Gastrocnemius medialis (tissue), 4 donors: ENCODE measurements at regions not wholly inside any gene's neighbourhood (a gene's known extent, or its start where the extent isn't known, plus 50 kb on each side); places are given as distances from the start of the nearest gene placed in this dataset.
"Not testable (repeated sequence)": the region's sequence is repeated elsewhere in the genome, so short reads cannot be mapped to it uniquely, and the experiment has no call there.

Experiments
- ATAC-seq, 2 donors: fragments of 150-250 bp; one replicate each; pipeline ENCODE4 v1.9.1; 2016
- DNase-seq, 2 donors: peaks; one replicate each; pipeline ENCODE4 v3.0.0-alpha.2; 2019
- H3K27ac ChIP-seq, 4 donors: fragments of 200-600 bp; sonication (generic); 1 replicate in 1 of 4; 2 replicates in 3 of 4; pipeline ENCODE4 v1.5.1; 2016 to 2018; ENCODE audit warnings: mild to moderate bottlenecking in 2 of 4, moderate library complexity in 1 of 4
- H3K27me3 ChIP-seq, 3 donors: fragments of 200-600 bp; sonication (generic) in 2 of 3; 1 replicate in 1 of 3; 2 replicates in 2 of 3; pipeline versions ENCODE4 v1.5.1 to v1.6.0; 2016 to 2019; ENCODE audit warnings: mild to moderate bottlenecking in 1 of 3, moderate library complexity in 1 of 3
- H3K36me3 ChIP-seq, 2 donors: fragments of 200-600 bp; sonication (generic) in 1 of 2; one replicate each; pipeline ENCODE4 v1.5.1; 2017 to 2018
- H3K4me1 ChIP-seq, 2 donors: fragments of 200-600 bp; sonication (generic) in 1 of 2; one replicate each; pipeline ENCODE4 v1.5.1; 2016 to 2017; ENCODE audit warnings: mild to moderate bottlenecking in 2 of 2
- H3K4me3 ChIP-seq, 4 donors: fragments of 200-600 bp; sonication (generic) in 3 of 4; 1 replicate in 1 of 4; 2 replicates in 3 of 4; pipeline ENCODE4 v1.5.1; 2016 to 2019; ENCODE audit warnings: mild to moderate bottlenecking in 2 of 4
- H3K9me3 ChIP-seq, 3 donors: fragments of 200-600 bp; sonication (generic) in 2 of 3; 1 replicate in 1 of 3; 2 replicates in 2 of 3; pipeline ENCODE4 v1.5.1; 2016 to 2019
- POLR2A ChIP-seq, 2 donors: fragments of 450-650 bp; IDR thresholded peaks; one replicate each; pipeline ENCODE4 v1.6.1; 2017; ENCODE audit warnings: antibody characterized with exemption in 2 of 2, mild to moderate bottlenecking in 2 of 2, moderate library complexity in 2 of 2
- in situ Hi-C, 4 donors: fragments of 200-750 bp; cut with MboI; loops; one replicate each; pipeline versions ENCODE4 v1.15.0 to v1.8.0; 2017; ENCODE audit warnings: low sequenced_read_pairs in 4 of 4
- intact Hi-C: fragments of 100-400 bp; cut with DNase I; formaldehyde crosslinking; loops from one replicate; pipeline ENCODE4 v1.15.1; 2023; ENCODE audit warnings: low total_unique reads
- TF ChIP-seq, protein P1 (sequence below), 5 experiments: fragments of 450-650 bp in 3 of 5; fragments of 200-600 bp in 2 of 5; sonication (generic) in 2 of 5; IDR thresholded peaks in 4 of 5; conservative IDR thresholded peaks in 1 of 5; 1 replicate in 4 of 5; 2 replicates in 1 of 5; pipeline ENCODE4 v1.5.1; 2016 to 2019; ENCODE audit warnings: antibody characterized with exemption in 5 of 5, mild to moderate bottlenecking in 3 of 5, moderate library complexity in 3 of 5

DNA sequence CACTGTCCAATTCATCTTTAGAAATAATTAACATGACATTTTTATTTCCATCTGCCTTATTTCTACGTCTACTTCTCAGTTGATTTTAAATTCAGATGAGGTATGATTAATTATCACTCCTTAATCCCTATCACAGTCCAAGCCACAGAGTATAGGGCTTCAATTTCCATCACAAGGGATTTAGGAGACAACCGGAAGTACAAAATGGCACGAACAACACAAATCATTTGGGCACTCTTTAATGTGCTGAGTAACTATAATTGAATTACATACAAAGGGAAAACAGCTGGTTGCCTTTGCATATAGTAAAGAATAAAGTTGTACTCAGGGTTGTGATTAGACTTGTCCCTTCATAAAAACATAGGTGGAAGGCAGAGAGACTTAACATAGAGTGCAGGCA is 290.4 kb upstream of the MAGEB16 start:
- Histone ChIP-seq H3K4me1 (no peaks in the 10 kb centered on the region), H3K9me3 (no peaks in the 10 kb centered on the region), H3K27me3 (no peaks in the 10 kb centered on the region), H3K27ac (no peak overlapping the region), H3K4me3 (no peak overlapping the region), H3K36me3 (no peaks in the 10 kb centered on the region)
- no peak for TF ChIP-seq POLR2A (IDR thresholded peaks at IDR 0.05)
- TF ChIP-seq, protein P1, sequence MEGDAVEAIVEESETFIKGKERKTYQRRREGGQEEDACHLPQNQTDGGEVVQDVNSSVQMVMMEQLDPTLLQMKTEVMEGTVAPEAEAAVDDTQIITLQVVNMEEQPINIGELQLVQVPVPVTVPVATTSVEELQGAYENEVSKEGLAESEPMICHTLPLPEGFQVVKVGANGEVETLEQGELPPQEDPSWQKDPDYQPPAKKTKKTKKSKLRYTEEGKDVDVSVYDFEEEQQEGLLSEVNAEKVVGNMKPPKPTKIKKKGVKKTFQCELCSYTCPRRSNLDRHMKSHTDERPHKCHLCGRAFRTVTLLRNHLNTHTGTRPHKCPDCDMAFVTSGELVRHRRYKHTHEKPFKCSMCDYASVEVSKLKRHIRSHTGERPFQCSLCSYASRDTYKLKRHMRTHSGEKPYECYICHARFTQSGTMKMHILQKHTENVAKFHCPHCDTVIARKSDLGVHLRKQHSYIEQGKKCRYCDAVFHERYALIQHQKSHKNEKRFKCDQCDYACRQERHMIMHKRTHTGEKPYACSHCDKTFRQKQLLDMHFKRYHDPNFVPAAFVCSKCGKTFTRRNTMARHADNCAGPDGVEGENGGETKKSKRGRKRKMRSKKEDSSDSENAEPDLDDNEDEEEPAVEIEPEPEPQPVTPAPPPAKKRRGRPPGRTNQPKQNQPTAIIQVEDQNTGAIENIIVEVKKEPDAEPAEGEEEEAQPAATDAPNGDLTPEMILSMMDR (IDR thresholded peaks at IDR 0.05 in 4 of 5, conservative IDR thresholded peaks at IDR 0.05 in 1 of 5), result no peak
- ATAC-seq (no peak), DNase-seq (no peak)
- intact Hi-C loops, result no loop called here
- in situ Hi-C loops, result no loop called here

DNA sequence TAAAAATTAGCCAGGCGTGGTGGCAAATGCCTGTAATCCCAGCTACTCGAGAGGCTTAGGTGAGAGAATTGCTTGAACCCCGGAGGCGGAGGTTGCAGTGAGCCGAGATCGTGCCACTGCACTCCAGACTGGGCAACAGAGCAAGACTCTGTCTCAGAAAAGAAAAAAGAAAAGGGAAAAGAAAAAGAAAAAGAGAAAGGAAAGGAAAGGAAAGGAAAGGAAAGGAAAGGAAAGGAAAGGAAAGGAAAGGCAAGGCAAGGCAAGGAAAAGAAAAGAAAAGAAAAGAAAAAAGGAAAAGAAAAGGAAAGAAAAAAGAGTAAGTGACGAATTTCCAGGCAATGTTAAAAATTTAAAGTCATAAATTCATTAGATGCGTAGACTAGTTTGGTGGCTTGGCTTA is 250.1 kb upstream of the MAGEB16 start:
- H3K9me3 ChIP-seq, H3K4me1 ChIP-seq, H3K27me3 ChIP-seq, in situ Hi-C loops, intact Hi-C loops, H3K27ac ChIP-seq, H3K36me3 ChIP-seq, H3K4me3 ChIP-seq, DNase-seq, ATAC-seq: not testable (repeated sequence)

DNA sequence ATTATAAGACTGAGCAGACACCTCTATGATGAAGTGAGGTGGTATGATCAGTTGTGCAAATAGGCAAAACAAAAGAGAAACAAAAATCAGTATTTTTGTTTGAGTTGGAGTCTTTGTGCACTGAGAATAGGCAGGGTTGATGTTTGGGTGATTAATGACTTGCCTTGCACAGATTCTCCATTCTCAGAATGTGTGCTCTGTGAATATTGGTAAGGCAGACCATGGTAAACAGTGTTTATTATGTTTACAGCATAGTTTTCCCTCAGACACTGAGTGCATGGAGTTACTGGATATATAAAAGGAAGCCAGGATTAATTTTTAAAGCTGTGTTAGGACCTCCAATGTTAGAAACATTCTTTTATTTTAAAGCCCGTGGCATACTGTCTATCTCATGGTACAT is 240.2 kb upstream of the MAGEB16 start:
- no peak for DNase-seq
- in situ Hi-C loops (no loop called here), intact Hi-C loops (no loop called here)
- H3K27ac ChIP-seq, result no peak overlapping the region
- H3K9me3 ChIP-seq, result no peaks in the 10 kb centered on the region
- ATAC-seq, result no peak
- H3K4me3 ChIP-seq, result no peak overlapping the region
- H3K27me3 ChIP-seq, result no peaks in the 10 kb centered on the region
- no peak for TF ChIP-seq POLR2A (IDR thresholded peaks at IDR 0.05)
- TF ChIP-seq, protein P1 (IDR thresholded peaks at IDR 0.05 in 4 of 5, conservative IDR thresholded peaks at IDR 0.05 in 1 of 5), result no peak
- H3K4me1 ChIP-seq, result no peaks in the 10 kb centered on the region
- H3K36me3 ChIP-seq, result no peaks in the 10 kb centered on the region

DNA sequence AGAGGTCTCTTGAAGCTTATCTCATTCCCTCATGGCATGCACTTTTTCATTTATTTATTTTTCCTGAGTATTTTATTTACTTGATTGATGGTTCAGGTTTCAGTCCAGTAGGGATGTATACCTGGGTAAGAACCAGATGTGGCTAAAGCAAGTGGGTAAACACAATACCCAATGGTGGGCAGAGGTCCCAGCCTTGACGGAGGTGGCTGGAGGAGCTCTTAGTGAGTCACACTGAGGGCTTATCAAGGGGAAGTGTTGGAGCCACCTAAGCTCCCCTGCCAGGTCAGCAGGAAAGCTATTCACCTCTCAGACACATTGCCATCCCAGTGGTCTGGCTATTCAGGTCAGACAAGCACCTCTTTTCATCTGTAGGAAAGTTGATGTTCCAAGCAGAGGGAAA is 236.2 kb upstream of the MAGEB16 start:
- DNase-seq (no peak), ATAC-seq (no peak)
- Histone ChIP-seq H3K4me3 (no peak overlapping the region), H3K27me3 (no peaks in the 10 kb centered on the region), H3K36me3 (no peaks in the 10 kb centered on the region), H3K9me3 (no peaks in the 10 kb centered on the region), H3K4me1 (no peaks in the 10 kb centered on the region), H3K27ac (no peak overlapping the region)
- intact Hi-C loops (no loop called here), in situ Hi-C loops (no loop called here)
- no peak for TF ChIP-seq POLR2A (IDR thresholded peaks at IDR 0.05)
- TF ChIP-seq, protein P1 (IDR thresholded peaks at IDR 0.05 in 4 of 5, conservative IDR thresholded peaks at IDR 0.05 in 1 of 5), result no peak

DNA sequence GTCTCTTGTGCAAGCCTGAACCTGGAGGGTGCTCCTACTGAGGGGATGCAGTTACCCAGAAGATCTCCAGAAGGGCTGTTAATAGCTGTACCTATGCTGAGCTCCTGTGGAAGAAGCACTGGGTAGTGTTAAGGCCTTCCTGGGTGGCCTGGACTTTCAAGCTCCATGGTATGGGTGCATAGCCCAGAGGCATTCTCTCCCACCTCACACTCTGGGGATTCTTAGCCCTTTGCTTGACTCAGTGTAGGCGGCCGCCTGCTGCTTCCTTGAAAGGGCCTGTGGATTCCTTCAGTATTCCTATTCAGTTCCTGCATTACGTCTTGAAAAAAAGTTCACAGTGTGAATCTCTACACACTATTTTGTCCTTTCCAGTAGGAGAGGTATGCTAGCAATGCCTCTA is 235.7 kb upstream of the MAGEB16 start:
- ATAC-seq, result no peak

More for the DNA sequence above, 235.7 kb upstream of the MAGEB16 start:
- in situ Hi-C loops, result no loop called here
- no peaks in the 10 kb centered on the region for H3K4me1 ChIP-seq
- H3K27ac ChIP-seq, result no peak overlapping the region
- no peak overlapping the region for H3K4me3 ChIP-seq
- no peaks in the 10 kb centered on the region for H3K9me3 ChIP-seq
- H3K27me3 ChIP-seq, result no peaks in the 10 kb centered on the region
- intact Hi-C loops, result no loop called here
- TF ChIP-seq POLR2A (IDR thresholded peaks at IDR 0.05), result no peak
- TF ChIP-seq, protein P1 (IDR thresholded peaks at IDR 0.05 in 4 of 5, conservative IDR thresholded peaks at IDR 0.05 in 1 of 5), result no peak
- no peak for DNase-seq
- no peaks in the 10 kb centered on the region for H3K36me3 ChIP-seq
